ENCODE measurements at regions not wholly inside any gene's neighbourhood (a gene's known extent, or its start where the extent isn't known, plus 50 kb on each side); places are given as distances from the start of the nearest gene placed in this dataset.

GRCh38 chr14:87813686-87814085 lies 179.3 kb downstream of the GALC start:
- H3K36me3 ChIP-seq (ENCODE audit: control insufficient read depth in 1 of 2, insufficient read depth in 2 of 2, low read length in 2 of 2), result no peaks in the 10 kb centered on the region
- no peak overlapping the region for H3K4me3 ChIP-seq (ENCODE audit: low read depth in 1 of 2, low read length in 2 of 2)
- H3K9me3 ChIP-seq (ENCODE audit: control insufficient read depth in 1 of 2, low read length in 2 of 2), result no peaks in the 10 kb centered on the region
- no peaks in the 10 kb centered on the region for H3K4me1 ChIP-seq (ENCODE audit: control insufficient read depth in 1 of 2, insufficient read depth in 2 of 2, low read length in 2 of 2)
- H3K27me3 ChIP-seq (ENCODE audit: low read depth, low read length), result no peaks in the 10 kb centered on the region
- H3K27ac ChIP-seq (ENCODE audit: low read length), result no peak overlapping the region

- Histone ChIP-seq H3K9me3 (ENCODE audit: control insufficient read depth in 1 of 2, low read length in 2 of 2) (no peaks in the 10 kb centered on the region), H3K27me3 (ENCODE audit: low read depth, low read length) (no peaks in the 10 kb centered on the region), H3K4me3 (ENCODE audit: low read depth in 1 of 2, low read length in 2 of 2) (no peak overlapping the region), H3K27ac (ENCODE audit: low read length) (no peak overlapping the region), H3K36me3 (ENCODE audit: control insufficient read depth in 1 of 2, insufficient read depth in 2 of 2, low read length in 2 of 2) (no peaks in the 10 kb centered on the region), H3K4me1 (ENCODE audit: control insufficient read depth in 1 of 2, insufficient read depth in 2 of 2, low read length in 2 of 2) (no peaks in the 10 kb centered on the region)
Observed at GRCh38 chr14:87813211-87813610, 179.8 kb downstream of the GALC start.

- no peaks in the 10 kb centered on the region for H3K27me3 ChIP-seq (ENCODE audit: low read depth, low read length)
- H3K36me3 ChIP-seq (ENCODE audit: control insufficient read depth in 1 of 2, insufficient read depth in 2 of 2, low read length in 2 of 2), result no peaks in the 10 kb centered on the region
- no peaks in the 10 kb centered on the region for H3K4me1 ChIP-seq (ENCODE audit: control insufficient read depth in 1 of 2, insufficient read depth in 2 of 2, low read length in 2 of 2)
- no peak overlapping the region for H3K27ac ChIP-seq (ENCODE audit: low read length)
- H3K4me3 ChIP-seq (ENCODE audit: low read depth in 1 of 2, low read length in 2 of 2), result no peak overlapping the region
- no peaks in the 10 kb centered on the region for H3K9me3 ChIP-seq (ENCODE audit: control insufficient read depth in 1 of 2, low read length in 2 of 2)
Observed at GRCh38 chr14:87811246-87811645, 181.7 kb downstream of the GALC start.

- H3K27ac ChIP-seq (ENCODE audit: low read length), result no peak overlapping the region
- no peaks in the 10 kb centered on the region for H3K4me1 ChIP-seq (ENCODE audit: control insufficient read depth in 1 of 2, insufficient read depth in 2 of 2, low read length in 2 of 2)
- no peak overlapping the region for H3K4me3 ChIP-seq (ENCODE audit: low read depth in 1 of 2, low read length in 2 of 2)
- H3K36me3 ChIP-seq (ENCODE audit: control insufficient read depth in 1 of 2, insufficient read depth in 2 of 2, low read length in 2 of 2), result no peaks in the 10 kb centered on the region
- H3K9me3 ChIP-seq (ENCODE audit: control insufficient read depth in 1 of 2, low read length in 2 of 2), result no peaks in the 10 kb centered on the region
- no peaks in the 10 kb centered on the region for H3K27me3 ChIP-seq (ENCODE audit: low read depth, low read length)
Observed at GRCh38 chr14:87810711-87811110, 182.3 kb downstream of the GALC start.

GRCh38 chr14:87809261-87809660 lies 183.7 kb downstream of the GALC start:
- Histone ChIP-seq H3K27ac (ENCODE audit: low read length) (no peak overlapping the region), H3K27me3 (ENCODE audit: low read depth, low read length) (no peaks in the 10 kb centered on the region)

GRCh38 chr14:87805315-87805723 lies 187.7 kb downstream of the GALC start:
- Histone ChIP-seq H3K4me3 (ENCODE audit: low read depth in 1 of 2, low read length in 2 of 2) (no peak overlapping the region), H3K36me3 (ENCODE audit: control insufficient read depth in 1 of 2, insufficient read depth in 2 of 2, low read length in 2 of 2) (no peaks in the 10 kb centered on the region), H3K4me1 (ENCODE audit: control insufficient read depth in 1 of 2, insufficient read depth in 2 of 2, low read length in 2 of 2) (no peaks in the 10 kb centered on the region), H3K27ac (ENCODE audit: low read length) (no peak overlapping the region), H3K27me3 (ENCODE audit: low read depth, low read length) (no peaks in the 10 kb centered on the region), H3K9me3 (ENCODE audit: control insufficient read depth in 1 of 2, low read length in 2 of 2) (no peaks in the 10 kb centered on the region)

More at GRCh38 chr14:87809261-87809660, 183.7 kb downstream of the GALC start:
- H3K4me3 ChIP-seq (ENCODE audit: low read depth in 1 of 2, low read length in 2 of 2), result no peak overlapping the region
- H3K9me3 ChIP-seq (ENCODE audit: control insufficient read depth in 1 of 2, low read length in 2 of 2), result no peaks in the 10 kb centered on the region
- H3K36me3 ChIP-seq (ENCODE audit: control insufficient read depth in 1 of 2, insufficient read depth in 2 of 2, low read length in 2 of 2), result no peaks in the 10 kb centered on the region
- H3K4me1 ChIP-seq (ENCODE audit: control insufficient read depth in 1 of 2, insufficient read depth in 2 of 2, low read length in 2 of 2), result no peaks in the 10 kb centered on the region

GRCh38 chr14:87800216-87800615 lies 192.8 kb downstream of the GALC start:
- Histone ChIP-seq H3K27me3 (ENCODE audit: low read depth, low read length) (no peaks in the 10 kb centered on the region), H3K9me3 (ENCODE audit: control insufficient read depth in 1 of 2, low read length in 2 of 2) (no peaks in the 10 kb centered on the region), H3K4me1 (ENCODE audit: control insufficient read depth in 1 of 2, insufficient read depth in 2 of 2, low read length in 2 of 2) (no peaks in the 10 kb centered on the region)

GRCh38 chr14:87799400-87799799 lies 193.6 kb downstream of the GALC start:
- Histone ChIP-seq H3K27me3 (ENCODE audit: low read depth, low read length) (no peaks in the 10 kb centered on the region), H3K36me3 (ENCODE audit: control insufficient read depth in 1 of 2, insufficient read depth in 2 of 2, low read length in 2 of 2) (no peaks in the 10 kb centered on the region), H3K4me1 (ENCODE audit: control insufficient read depth in 1 of 2, insufficient read depth in 2 of 2, low read length in 2 of 2) (no peaks in the 10 kb centered on the region)

More at GRCh38 chr14:87800216-87800615, 192.8 kb downstream of the GALC start:
- Histone ChIP-seq H3K36me3 (ENCODE audit: control insufficient read depth in 1 of 2, insufficient read depth in 2 of 2, low read length in 2 of 2) (no peaks in the 10 kb centered on the region), H3K27ac (ENCODE audit: low read length) (no peak overlapping the region), H3K4me3 (ENCODE audit: low read depth in 1 of 2, low read length in 2 of 2) (no peak overlapping the region)

GRCh38 chr14:87797001-87797400 lies 196.0 kb downstream of the GALC start:
- no peak overlapping the region for H3K27ac ChIP-seq (ENCODE audit: low read length)
- no peaks in the 10 kb centered on the region for H3K27me3 ChIP-seq (ENCODE audit: low read depth, low read length)
- no peaks in the 10 kb centered on the region for H3K36me3 ChIP-seq (ENCODE audit: control insufficient read depth in 1 of 2, insufficient read depth in 2 of 2, low read length in 2 of 2)
- H3K9me3 ChIP-seq (ENCODE audit: control insufficient read depth in 1 of 2, low read length in 2 of 2), result no peaks in the 10 kb centered on the region
- no peak overlapping the region for H3K4me3 ChIP-seq (ENCODE audit: low read depth in 1 of 2, low read length in 2 of 2)
- no peaks in the 10 kb centered on the region for H3K4me1 ChIP-seq (ENCODE audit: control insufficient read depth in 1 of 2, insufficient read depth in 2 of 2, low read length in 2 of 2)

More at GRCh38 chr14:87799400-87799799, 193.6 kb downstream of the GALC start:
- Histone ChIP-seq H3K27ac (ENCODE audit: low read length) (no peak overlapping the region), H3K4me3 (ENCODE audit: low read depth in 1 of 2, low read length in 2 of 2) (no peak overlapping the region), H3K9me3 (ENCODE audit: control insufficient read depth in 1 of 2, low read length in 2 of 2) (no peaks in the 10 kb centered on the region)

- Histone ChIP-seq H3K27ac (ENCODE audit: low read length) (no peak overlapping the region), H3K27me3 (ENCODE audit: low read depth, low read length) (no peaks in the 10 kb centered on the region), H3K9me3 (ENCODE audit: control insufficient read depth in 1 of 2, low read length in 2 of 2) (no peaks in the 10 kb centered on the region), H3K4me3 (ENCODE audit: low read depth in 1 of 2, low read length in 2 of 2) (no peak overlapping the region), H3K4me1 (ENCODE audit: control insufficient read depth in 1 of 2, insufficient read depth in 2 of 2, low read length in 2 of 2) (no peaks in the 10 kb centered on the region), H3K36me3 (ENCODE audit: control insufficient read depth in 1 of 2, insufficient read depth in 2 of 2, low read length in 2 of 2) (no peaks in the 10 kb centered on the region)
Observed at GRCh38 chr14:87794561-87794960, 198.4 kb downstream of the GALC start.

- Histone ChIP-seq H3K27me3 (ENCODE audit: low read depth, low read length) (no peaks in the 10 kb centered on the region), H3K9me3 (ENCODE audit: control insufficient read depth in 1 of 2, low read length in 2 of 2) (peaks cover 0 to 5% of the 10 kb centered on the region in 2 donors), H3K4me3 (ENCODE audit: low read depth in 1 of 2, low read length in 2 of 2) (no peak overlapping the region), H3K27ac (ENCODE audit: low read length) (no peak overlapping the region), H3K36me3 (ENCODE audit: control insufficient read depth in 1 of 2, insufficient read depth in 2 of 2, low read length in 2 of 2) (no peaks in the 10 kb centered on the region), H3K4me1 (ENCODE audit: control insufficient read depth in 1 of 2, insufficient read depth in 2 of 2, low read length in 2 of 2) (no peaks in the 10 kb centered on the region)
Observed at GRCh38 chr14:87785897-87786296, 207.1 kb downstream of the GALC start.

GRCh38 chr14:87784386-87784785 lies 208.6 kb downstream of the GALC start:
- Histone ChIP-seq H3K27ac (ENCODE audit: low read length) (no peak overlapping the region), H3K36me3 (ENCODE audit: control insufficient read depth in 1 of 2, insufficient read depth in 2 of 2, low read length in 2 of 2) (no peaks in the 10 kb centered on the region), H3K4me3 (ENCODE audit: low read depth in 1 of 2, low read length in 2 of 2) (no peak overlapping the region), H3K27me3 (ENCODE audit: low read depth, low read length) (no peaks in the 10 kb centered on the region), H3K9me3 (ENCODE audit: control insufficient read depth in 1 of 2, low read length in 2 of 2) (peaks cover 0 to 5% of the 10 kb centered on the region in 2 donors), H3K4me1 (ENCODE audit: control insufficient read depth in 1 of 2, insufficient read depth in 2 of 2, low read length in 2 of 2) (no peaks in the 10 kb centered on the region)

Measured in muscle layer of duodenum (tissue), 2 donors.